MM.1S (cell line): ENCODE measurements at regions not wholly inside any gene's neighbourhood (a gene's known extent, or its start where the extent isn't known, plus 50 kb on each side); places are given as distances from the start of the nearest gene placed in this dataset.

Experiments used
- DNase-seq: peaks from one replicate; pipeline ENCODE4 v3.0.0-alpha.2; 2015
- H2AFZ ChIP-seq: fragments of 300-600 bp; sonication (generic); 2 replicates; pipeline ENCODE4 v1.6.0; 2016; ENCODE audit warnings: antibody characterized with exemption, low read length
- H3F3A ChIP-seq: fragments of 300-600 bp; sonication (generic); 2 replicates; pipeline ENCODE4 v1.6.1; 2016; ENCODE audit warnings: mild to moderate bottlenecking, antibody characterized with exemption, low read length, moderate library complexity, mixed read lengths; ENCODE audit not compliant: insufficient read depth
- H3K27ac ChIP-seq: fragments of 300-600 bp; sonication (generic); 2 replicates; pipeline ENCODE4 v1.5.1; 2016; ENCODE audit warnings: mild to moderate bottlenecking, low read length
- H3K27me3 ChIP-seq: fragments of 300-600 bp; sonication (generic); replicated peaks from 2 replicates; pipeline ENCODE4 v1.6.0; 2016; ENCODE audit warnings: low read length; ENCODE audit not compliant: insufficient read depth
- H3K36me3 ChIP-seq: fragments of 300-600 bp; sonication (generic); replicated peaks from 2 replicates; pipeline ENCODE4 v1.6.1; 2016; ENCODE audit warnings: mild to moderate bottlenecking, low read length, mixed read lengths; ENCODE audit not compliant: insufficient read depth
- H3K4me1 ChIP-seq: fragments of 300-600 bp; sonication (generic); 2 replicates; pipeline ENCODE4 v1.6.1; 2016; ENCODE audit warnings: low read length, mixed read lengths
- H3K4me2 ChIP-seq: fragments of 300-600 bp; sonication (generic); 2 replicates; pipeline ENCODE4 v1.6.0; 2016; ENCODE audit warnings: low read depth, low read length
- H3K4me3 ChIP-seq: fragments of 300-600 bp; sonication (generic); 2 replicates; pipeline ENCODE4 v1.5.1; 2016; ENCODE audit warnings: low read length, mixed read lengths
- H3K79me2 ChIP-seq: fragments of 300-600 bp; sonication (generic); 2 replicates; pipeline ENCODE4 v1.6.1; 2016; ENCODE audit warnings: mixed run types, low read length, mixed read lengths
- H3K9ac ChIP-seq: fragments of 300-600 bp; sonication (generic); 2 replicates; pipeline ENCODE4 v1.6.1; 2016; ENCODE audit warnings: low read length, mixed read lengths
- H3K9me2 ChIP-seq: fragments of 300-600 bp; sonication (generic); replicated peaks from 2 replicates; pipeline ENCODE4 v1.6.1; 2016; ENCODE audit warnings: mild to moderate bottlenecking, low read length, mixed read lengths; ENCODE audit not compliant: insufficient read depth
- H3K9me3 ChIP-seq: fragments of 300-600 bp; sonication (generic); replicated peaks from 2 replicates; pipeline ENCODE4 v1.6.1; 2016; ENCODE audit warnings: mild to moderate bottlenecking, low read length, mixed read lengths; ENCODE audit not compliant: insufficient read depth
- H4K20me1 ChIP-seq: fragments of 300-600 bp; sonication (generic); 2 replicates; pipeline ENCODE4 v1.6.1; 2016; ENCODE audit warnings: mild to moderate bottlenecking, low read length, moderate library complexity, mixed read lengths; ENCODE audit not compliant: insufficient read depth
- EZH2 ChIP-seq: fragments of 300-600 bp; sonication (generic); optimal IDR thresholded peaks from 2 replicates; pipeline ENCODE3; 2017; ENCODE audit warnings: low read depth, mild to moderate bottlenecking, antibody characterized with exemption, low read length, mixed read lengths
- EZH2phosphoT487 ChIP-seq: fragments of 300-600 bp; sonication (generic); IDR thresholded peaks from 2 replicates; pipeline ENCODE4 v1.6.1; 2018; ENCODE audit warnings: antibody characterized with exemption, low read length
- TF ChIP-seq, protein P1 (sequence below): fragments of 300-600 bp; sonication (generic); IDR thresholded peaks from 2 replicates; pipeline ENCODE4 v1.5.1; 2016; ENCODE audit warnings: antibody characterized with exemption, low read length, mixed read lengths

DNA sequence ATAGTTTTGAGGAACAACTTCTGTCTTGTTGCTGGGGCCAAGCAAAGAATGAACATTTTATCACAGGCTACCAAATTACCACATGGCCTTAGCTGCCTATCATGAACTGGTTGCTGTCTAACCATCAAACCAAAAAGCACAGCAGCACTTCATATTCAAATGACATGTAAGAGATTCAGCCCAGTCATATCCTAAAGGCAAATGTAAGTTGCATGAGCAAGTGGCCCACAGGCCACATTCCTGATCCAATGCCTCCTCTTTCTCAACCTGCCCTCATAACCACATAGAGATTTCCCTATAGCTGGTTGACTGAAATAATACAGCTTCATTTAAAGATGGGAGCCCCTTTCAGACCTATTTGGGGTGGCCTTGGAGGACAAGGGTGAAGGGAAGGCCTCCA lies 572.3 kb downstream of the IRS1 start:
- Histone ChIP-seq H2AFZ (no peak overlapping the region), H3K79me2 (no peaks in the 10 kb centered on the region), H3K4me1 (no peaks in the 10 kb centered on the region), H3K27me3 (no peaks in the 10 kb centered on the region), H3K9ac (no peak overlapping the region), H3K9me3 (no peaks in the 10 kb centered on the region), H3K27ac (no peak overlapping the region), H4K20me1 (no peaks in the 10 kb centered on the region), H3F3A (no peaks in the 10 kb centered on the region), H3K9me2 (no peaks in the 10 kb centered on the region), H3K4me3 (no peak overlapping the region), H3K4me2 (no peak overlapping the region), H3K36me3 (no peaks in the 10 kb centered on the region)
- TF ChIP-seq, protein P1, sequence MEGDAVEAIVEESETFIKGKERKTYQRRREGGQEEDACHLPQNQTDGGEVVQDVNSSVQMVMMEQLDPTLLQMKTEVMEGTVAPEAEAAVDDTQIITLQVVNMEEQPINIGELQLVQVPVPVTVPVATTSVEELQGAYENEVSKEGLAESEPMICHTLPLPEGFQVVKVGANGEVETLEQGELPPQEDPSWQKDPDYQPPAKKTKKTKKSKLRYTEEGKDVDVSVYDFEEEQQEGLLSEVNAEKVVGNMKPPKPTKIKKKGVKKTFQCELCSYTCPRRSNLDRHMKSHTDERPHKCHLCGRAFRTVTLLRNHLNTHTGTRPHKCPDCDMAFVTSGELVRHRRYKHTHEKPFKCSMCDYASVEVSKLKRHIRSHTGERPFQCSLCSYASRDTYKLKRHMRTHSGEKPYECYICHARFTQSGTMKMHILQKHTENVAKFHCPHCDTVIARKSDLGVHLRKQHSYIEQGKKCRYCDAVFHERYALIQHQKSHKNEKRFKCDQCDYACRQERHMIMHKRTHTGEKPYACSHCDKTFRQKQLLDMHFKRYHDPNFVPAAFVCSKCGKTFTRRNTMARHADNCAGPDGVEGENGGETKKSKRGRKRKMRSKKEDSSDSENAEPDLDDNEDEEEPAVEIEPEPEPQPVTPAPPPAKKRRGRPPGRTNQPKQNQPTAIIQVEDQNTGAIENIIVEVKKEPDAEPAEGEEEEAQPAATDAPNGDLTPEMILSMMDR, result no peak
- TF ChIP-seq EZH2 (no peak), EZH2phosphoT487 (no peak)
- DNase-seq, result no peak

DNA sequence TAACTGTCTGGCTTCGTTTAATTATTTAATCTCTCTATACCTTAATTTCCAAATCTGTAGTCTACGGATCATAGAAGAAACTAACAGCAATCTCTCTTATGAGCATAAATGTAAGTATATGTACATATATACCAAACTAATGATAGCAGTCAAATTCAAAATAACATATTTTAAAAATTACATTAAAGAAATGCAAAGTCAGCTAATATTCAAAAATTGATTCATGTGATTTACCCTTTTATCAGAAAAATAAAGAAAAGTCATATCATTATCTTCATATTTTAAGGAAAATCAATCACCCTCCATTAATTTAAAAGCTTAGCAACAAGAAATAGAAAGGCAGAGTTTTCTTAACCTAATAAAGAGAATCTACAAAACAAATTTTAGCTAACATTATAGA lies 575.9 kb downstream of the IRS1 start:
- no peaks in the 10 kb centered on the region for H3K79me2 ChIP-seq
- TF ChIP-seq EZH2phosphoT487 (no peak), EZH2 (no peak)
- TF ChIP-seq, protein P1, result no peak

DNA sequence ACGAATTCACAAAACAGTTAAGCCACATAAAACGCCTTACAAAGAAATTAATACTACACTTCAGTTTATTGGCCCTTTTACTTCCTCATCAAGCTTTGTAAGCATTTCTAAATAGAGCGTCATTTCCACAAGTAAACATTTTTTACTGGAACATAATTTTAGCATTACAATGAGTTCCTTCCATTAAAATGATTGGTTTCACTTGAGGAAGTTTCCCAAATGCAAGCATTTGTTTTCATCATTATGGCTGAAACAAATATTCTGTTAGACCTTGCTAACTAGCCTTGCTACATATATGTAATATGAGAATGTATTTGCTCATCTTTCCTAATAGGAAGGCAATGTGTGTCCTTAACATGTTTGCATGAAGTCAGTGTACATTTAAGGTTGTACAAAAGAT lies 579.1 kb downstream of the IRS1 start:
- Histone ChIP-seq H3K4me1 (no peaks in the 10 kb centered on the region), H3K27ac (no peak overlapping the region), H4K20me1 (no peaks in the 10 kb centered on the region), H2AFZ (no peak overlapping the region), H3F3A (no peaks in the 10 kb centered on the region), H3K27me3 (no peaks in the 10 kb centered on the region), H3K9ac (no peak overlapping the region), H3K79me2 (no peaks in the 10 kb centered on the region), H3K4me3 (no peak overlapping the region), H3K9me3 (no peaks in the 10 kb centered on the region), H3K9me2 (no peaks in the 10 kb centered on the region), H3K4me2 (no peak overlapping the region), H3K36me3 (no peaks in the 10 kb centered on the region)
- no peak for DNase-seq
- TF ChIP-seq EZH2, result no peak
- TF ChIP-seq EZH2phosphoT487, result no peak
- TF ChIP-seq, protein P1, result no peak

More for the DNA sequence above, 575.9 kb downstream of the IRS1 start:
- Histone ChIP-seq H3K36me3 (no peaks in the 10 kb centered on the region), H3K9me3 (no peaks in the 10 kb centered on the region), H3F3A (no peaks in the 10 kb centered on the region), H3K4me3 (no peak overlapping the region), H2AFZ (no peak overlapping the region), H3K4me1 (no peaks in the 10 kb centered on the region), H3K27ac (no peak overlapping the region), H3K9ac (no peak overlapping the region), H3K4me2 (no peak overlapping the region), H4K20me1 (no peaks in the 10 kb centered on the region), H3K27me3 (no peaks in the 10 kb centered on the region), H3K9me2 (no peaks in the 10 kb centered on the region)
- no peak for DNase-seq
